HG03139 (cell line): ENCODE measurements at regions not wholly inside any gene's neighbourhood (a gene's known extent, or its start where the extent isn't known, plus 50 kb on each side); places are given as distances from the start of the nearest gene placed in this dataset.
"Not testable (repeated sequence)": the region's sequence is repeated elsewhere in the genome, so short reads cannot be mapped to it uniquely, and the experiment has no call there.

Source experiments
- ATAC-seq: cut with Tn5 transposase; IDR thresholded peaks from one replicate; pipeline ENCODE4 v1.9.1; 2021; ENCODE audit not compliant: unreplicated experiment

GRCh38 chr10:118963933-118964332 is 65.6 kb upstream of the NANOS1 start:
- ATAC-seq, result no peak

- ATAC-seq, result not testable (repeated sequence)
Measured at GRCh38 chr10:118964476-118964875, 65.0 kb upstream of the NANOS1 start.

DNA sequence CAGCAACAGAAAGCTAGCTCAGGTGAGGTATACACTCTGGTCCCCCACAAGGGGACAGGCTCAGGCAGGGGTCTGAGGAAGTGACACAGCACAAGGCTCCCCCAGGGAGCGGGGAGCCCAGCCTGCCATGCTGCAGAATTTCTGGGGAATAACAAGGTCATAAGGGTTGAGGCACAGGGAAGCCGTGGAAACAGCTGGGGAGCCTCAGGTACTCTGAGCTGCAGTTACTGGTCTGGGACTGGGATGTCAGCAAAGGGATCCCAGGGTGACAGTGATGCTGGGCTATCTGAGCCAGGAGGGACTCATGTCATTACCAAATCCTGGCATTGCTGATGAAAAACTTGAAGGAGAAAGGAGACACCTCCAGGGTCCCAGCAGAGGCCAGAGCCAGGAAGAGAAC is 64.4 kb upstream of the NANOS1 start:
- no peak for ATAC-seq

- ATAC-seq, result no peak
Measured at GRCh38 chr10:118965645-118966044, 63.9 kb upstream of the NANOS1 start.

- ATAC-seq, result no peak
Measured at GRCh38 chr10:118966076-118966849, 63.3 kb upstream of the NANOS1 start.

GRCh38 chr10:118966850-118967125 is 62.7 kb upstream of the NANOS1 start:
- no peak for ATAC-seq

DNA sequence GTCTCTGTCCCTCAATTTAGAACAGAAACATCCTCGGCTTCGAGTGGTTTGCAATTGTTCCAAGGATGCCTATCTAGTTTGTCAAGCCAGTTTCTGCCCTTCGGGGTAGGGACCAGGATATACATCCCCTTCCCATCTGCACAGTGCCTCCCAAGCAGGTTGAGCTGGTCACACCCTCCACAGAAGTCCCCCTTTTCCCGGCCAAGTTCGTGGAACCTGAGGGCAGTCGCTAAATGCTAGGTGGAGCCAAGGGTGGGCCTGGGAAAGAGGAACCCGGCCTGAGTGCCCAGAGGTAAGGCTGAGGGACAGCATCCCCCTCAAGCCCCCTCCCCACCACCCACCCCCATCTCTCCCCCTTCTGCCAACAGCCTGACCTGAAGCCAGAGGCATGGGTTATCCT is 62.4 kb upstream of the NANOS1 start:
- no peak for ATAC-seq

DNA sequence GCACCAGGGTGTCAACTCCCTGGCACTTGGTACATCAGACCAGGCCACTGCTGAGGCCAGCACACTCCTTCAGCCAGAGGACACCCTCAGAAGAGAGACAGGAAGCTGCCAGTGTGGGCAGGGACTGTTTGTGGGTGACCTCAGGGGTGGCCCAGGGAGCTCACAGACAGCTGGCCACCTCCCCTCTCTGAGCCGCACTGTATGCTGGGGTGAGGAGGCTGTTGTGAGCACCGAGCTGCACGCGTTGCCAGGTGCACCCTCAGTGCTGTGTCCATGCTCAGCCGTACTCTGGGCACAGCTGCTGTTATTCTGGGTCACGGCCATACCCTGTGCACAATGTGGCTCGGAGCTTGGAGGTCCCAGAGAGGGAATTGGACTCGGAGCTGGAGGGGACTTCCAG is 61.5 kb upstream of the NANOS1 start:
- no peak for ATAC-seq

DNA sequence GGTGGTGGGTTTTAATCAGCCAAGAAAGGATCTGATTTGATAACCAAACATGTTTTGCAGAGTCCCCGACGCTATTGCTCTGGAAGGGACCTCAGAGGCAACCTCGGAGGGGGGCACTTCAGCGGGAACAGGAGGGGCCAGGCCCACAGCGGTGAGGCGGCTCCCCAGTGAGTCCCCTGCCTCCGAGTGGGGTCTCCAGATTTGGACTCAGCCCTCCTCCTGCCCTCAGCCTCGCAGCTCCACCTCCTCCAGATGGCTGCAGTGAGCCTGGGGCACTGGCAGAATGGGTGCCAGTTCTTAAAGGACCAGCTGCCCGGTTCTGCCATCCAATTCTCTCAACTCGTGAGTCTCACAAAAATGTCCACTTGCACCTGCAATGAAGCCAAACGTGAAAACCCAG is 61.0 kb upstream of the NANOS1 start:
- no peak for ATAC-seq

- no peak for ATAC-seq
Measured at GRCh38 chr10:118969014-118969413, 60.5 kb upstream of the NANOS1 start.

GRCh38 chr10:118970770-118971169 is 58.7 kb upstream of the NANOS1 start:
- no peak for ATAC-seq

- no peak for ATAC-seq
Measured at GRCh38 chr10:118971187-118971586, 58.3 kb upstream of the NANOS1 start.

- ATAC-seq, result no peak
Measured at GRCh38 chr10:118971876-118972275, 57.6 kb upstream of the NANOS1 start.

DNA sequence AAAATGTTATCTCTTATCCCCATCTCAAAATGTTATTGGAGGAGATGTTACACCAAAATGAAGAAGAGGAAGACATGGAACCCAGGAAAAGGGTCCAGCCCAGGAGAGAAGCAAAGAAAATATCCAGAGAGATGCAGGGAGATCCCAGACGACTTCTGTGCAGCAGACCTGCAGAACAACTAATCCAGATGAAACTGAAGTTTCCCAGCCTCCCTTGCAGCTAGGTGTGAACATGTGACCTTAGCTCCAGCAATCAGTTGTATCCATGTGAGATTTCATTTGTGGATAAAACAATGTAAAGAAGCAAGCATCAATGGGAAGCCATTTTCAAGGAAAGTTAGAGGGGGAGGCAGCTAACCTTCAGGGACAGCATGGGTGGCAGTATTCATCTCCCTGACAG is 55.8 kb upstream of the NANOS1 start:
- ATAC-seq, result no peak

DNA sequence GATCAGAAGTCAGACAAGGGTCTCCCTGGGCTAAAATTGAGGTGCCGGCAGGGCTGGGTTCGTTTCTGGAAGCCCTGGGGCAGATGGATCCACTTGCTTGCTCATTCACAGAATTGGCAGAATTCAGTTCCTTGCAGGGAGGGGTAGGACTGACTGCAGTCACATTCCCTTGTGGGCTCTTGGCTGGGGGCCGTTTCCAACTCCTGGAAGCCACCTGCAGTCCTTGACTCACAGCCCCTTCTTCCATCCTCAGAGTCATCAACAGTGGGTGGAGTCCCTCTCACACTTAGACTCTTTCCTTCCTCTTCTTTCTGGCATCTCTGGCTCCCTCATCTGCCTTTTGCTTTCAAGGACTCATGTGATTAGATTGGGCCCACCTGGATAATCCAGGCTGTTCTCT is 54.6 kb upstream of the NANOS1 start:
- ATAC-seq, result no peak

- ATAC-seq, result not testable (repeated sequence)
Measured at GRCh38 chr10:118976219-118976618, 53.3 kb upstream of the NANOS1 start.

GRCh38 chr10:118977022-118977599 is 52.4 kb upstream of the NANOS1 start:
- no peak for ATAC-seq

DNA sequence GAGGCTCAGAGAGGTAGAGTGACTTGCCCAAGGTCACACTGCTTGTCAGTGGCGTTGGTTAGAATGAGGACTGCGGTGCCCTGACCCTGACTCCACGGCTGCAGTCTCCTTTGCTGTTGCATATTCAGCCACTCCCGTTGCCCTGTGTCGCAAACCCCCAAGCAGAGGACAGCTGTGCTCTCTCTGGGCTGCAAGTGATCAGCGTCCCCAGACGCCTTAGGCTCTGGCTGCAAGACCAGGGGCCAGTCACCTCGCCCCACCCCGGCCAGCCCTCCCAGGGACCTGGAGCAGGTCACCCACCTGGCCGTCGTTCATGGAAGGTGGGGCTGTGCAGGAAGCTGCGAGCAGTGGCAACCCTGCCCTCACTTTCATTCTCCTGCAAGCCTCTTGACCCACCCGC is 51.7 kb upstream of the NANOS1 start:
- ATAC-seq, result no peak

GRCh38 chr10:118978316-118978997 is 51.1 kb upstream of the NANOS1 start:
- no peak for ATAC-seq

- no peak for ATAC-seq
Measured at GRCh38 chr10:118978998-118979350, 50.5 kb upstream of the NANOS1 start.

DNA sequence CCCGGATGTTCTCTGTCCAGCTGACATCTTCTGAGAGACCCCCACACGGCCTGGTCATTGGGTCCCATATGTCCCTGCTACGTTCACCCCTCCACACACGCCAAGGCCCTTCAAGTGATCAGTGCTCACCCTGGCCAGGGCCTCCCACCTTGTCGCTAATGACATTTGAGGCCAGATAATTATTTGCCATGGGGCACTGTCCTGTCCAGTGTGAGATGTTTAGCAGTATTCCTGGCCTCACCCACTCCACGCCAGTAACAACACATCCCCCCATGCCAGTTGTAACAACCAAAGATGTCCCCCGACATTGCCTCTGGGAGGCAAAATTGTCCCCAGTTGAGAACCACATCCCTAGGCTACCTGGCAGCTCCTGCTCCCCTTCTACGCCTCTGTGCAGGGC is 49.9 kb upstream of the NANOS1 start:
- no peak for ATAC-seq
